Left cardiac atrium (tissue), 4 donors: ENCODE measurements at regions not wholly inside any gene's neighbourhood (a gene's known extent, or its start where the extent isn't known, plus 50 kb on each side); places are given as distances from the start of the nearest gene placed in this dataset.
"Not testable (repeated sequence)": the region's sequence is repeated elsewhere in the genome, so short reads cannot be mapped to it uniquely, and the experiment has no call there.

Experiments used
- ATAC-seq, 2 donors: fragments of 200-7000 bp; cut with Tn5 transposase; one replicate each; pipeline ENCODE4 v1.9.1; 2020; ENCODE audit warnings: mild to moderate bottlenecking in 2 of 2, moderate library complexity in 2 of 2
- DNase-seq: peaks from one replicate; pipeline ENCODE4 v3.0.0-alpha.2; 2020
- intact Hi-C, 2 donors: fragments of 100-400 bp; cut with DNase I; formaldehyde crosslinking; loops; one replicate each; pipeline versions ENCODE4 v1.14.1 to v1.15.1; 2022 to 2023
- donor health status: DM: no; HTN: yes; CAD: no.
- donor health status: DM: no; HTN: yes; CAD: no; lungs with severe emphysema.
- donor health status: DM: yes; HTN: yes; CAD: no.
- donor health status: Dilated cardiomyopathy.

DNA sequence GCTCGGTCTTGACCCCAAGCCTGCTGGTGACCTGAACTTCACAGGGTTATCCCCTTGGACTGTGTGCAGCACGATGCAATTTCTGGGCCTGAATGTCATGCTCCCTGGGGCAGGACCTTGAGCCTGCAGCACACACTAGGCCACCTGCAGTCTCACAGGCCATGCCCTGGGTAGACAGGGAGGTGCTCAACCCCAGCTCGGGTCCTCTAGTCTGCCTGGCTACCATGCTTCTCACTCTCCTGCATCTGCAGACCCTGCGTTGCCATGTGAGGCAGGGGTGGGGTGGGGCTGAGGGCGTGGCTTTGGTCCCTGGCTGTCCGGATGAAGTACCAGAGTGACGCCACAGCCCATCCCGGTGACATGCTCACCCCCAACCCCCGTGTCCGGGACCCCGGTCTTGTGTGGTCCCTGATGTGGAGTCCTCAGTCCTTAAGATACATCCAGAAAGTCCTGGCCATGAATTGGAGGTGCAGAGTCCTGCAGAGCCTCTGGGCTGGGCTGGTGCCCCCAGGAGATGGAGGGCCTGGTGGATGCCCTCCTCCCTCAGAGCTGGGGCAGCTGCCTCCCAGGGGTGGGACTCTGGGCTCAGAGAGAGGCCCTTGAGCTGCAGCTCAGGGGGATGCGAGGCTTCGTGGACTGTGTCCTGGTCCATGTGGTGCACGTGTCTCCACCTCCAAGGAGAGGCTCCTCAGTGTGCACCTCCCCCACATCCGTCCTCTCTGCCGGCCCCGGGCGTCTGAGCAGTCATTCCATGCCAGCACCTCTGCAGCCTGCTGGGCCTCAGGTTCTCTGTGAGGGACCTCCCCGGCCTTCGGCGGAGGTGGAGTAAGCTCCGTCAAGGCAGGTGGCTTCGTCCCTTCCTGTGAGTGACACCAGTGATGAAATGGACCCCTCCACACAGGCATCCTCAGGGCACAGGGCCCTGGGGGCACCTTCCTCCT is 402.1 kb downstream of the TMEM121 start:
- DNase-seq, intact Hi-C loops: not testable (repeated sequence)
- peak in 1 of 2 donors; percentile 27 for ATAC-seq

DNA sequence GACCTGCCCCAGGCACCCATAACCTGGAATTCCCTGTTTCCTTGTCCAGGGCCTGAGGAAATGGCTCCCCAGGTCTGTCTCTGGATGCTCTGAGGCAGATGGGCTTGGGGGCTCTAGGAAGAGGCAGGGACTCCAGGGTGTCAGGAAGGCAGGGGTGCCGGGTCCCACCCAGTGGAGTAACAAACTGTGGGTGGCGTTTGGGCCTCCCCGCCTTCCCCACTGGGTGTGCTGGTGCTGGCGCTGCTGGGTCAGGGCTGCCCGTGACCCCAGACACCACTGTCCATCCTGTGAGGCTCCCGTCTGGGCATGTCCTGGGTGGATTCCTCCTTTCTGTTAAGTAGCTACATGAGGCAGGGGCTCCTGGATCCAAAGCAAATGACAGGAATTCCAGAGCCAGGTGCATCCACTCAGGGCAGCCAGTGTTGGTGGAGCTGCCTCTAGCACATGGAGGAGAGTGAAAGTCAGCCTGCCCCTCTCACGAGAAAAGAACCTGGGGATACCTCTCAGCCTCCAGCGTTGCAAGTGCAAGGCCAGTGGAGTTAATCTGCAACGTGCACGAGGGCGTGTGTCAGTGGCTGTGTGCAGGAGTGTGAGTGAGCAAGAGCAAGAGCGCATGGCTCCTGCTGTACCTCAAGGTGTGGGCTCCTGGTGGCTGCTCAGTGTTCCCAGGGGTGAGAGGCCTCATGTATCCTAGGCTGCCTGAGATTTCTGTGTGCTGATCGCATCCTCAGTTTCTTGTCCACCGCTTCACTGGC is 403.1 kb downstream of the TMEM121 start:
- intact Hi-C loops: no loop called here
- DNase-seq (no peak), ATAC-seq (no peak)

GRCh38 chr14:105930572-105930971 is 404.2 kb downstream of the TMEM121 start:
- ATAC-seq (no peak), DNase-seq (no peak)

GRCh38 chr14:105931808-105932483 is 405.6 kb downstream of the TMEM121 start:
- ATAC-seq (no peak), DNase-seq (no peak)
- intact Hi-C loops: no loop called here

More at GRCh38 chr14:105930572-105930971, 404.2 kb downstream of the TMEM121 start:
- intact Hi-C loops: no loop called here

GRCh38 chr14:105933238-105933637 is 406.9 kb downstream of the TMEM121 start:
- ATAC-seq (no peak), DNase-seq (no peak)
- intact Hi-C loops: no loop called here

- DNase-seq (no peak), ATAC-seq (no peak)
- intact Hi-C loops: no loop called here
Measured at GRCh38 chr14:105935384-105935783, 409.0 kb downstream of the TMEM121 start.

DNA sequence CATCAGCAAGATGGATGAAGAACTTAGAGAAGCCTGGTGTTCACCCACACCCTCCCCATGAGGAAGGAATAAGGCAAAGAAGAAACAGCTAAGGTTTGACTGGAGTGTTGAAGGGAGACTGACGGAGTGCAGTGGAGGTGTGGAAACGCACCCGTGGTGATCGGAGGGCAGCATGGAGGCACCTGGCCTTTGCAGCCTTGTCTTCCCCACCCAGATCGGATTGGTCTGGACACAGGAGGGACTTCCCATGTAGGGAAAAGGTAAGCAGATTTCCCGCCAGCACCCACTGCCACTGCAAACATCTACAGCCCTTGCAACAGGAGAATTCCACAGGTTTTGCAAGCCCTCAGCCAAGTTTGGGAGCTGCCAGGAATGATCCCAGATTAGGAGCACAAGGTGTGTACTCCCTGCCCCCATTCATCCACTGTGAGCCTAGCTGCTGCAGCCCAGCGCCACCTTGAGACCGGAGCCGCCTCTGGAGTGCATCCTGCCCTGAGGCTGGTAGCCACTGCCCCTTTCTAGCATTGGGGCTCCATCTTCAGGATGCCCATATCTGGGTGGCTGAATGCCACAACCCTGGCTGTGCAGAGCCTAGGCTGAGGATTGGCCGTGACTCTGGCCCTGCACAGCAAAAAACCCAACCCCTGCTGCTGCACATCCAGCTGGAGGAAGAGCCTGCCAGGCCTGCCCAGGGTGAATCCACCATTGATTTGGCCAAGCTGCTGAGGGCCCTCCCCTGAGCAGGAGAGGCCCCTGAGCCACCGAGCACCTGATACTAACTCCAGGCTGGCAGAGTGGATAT is 411.1 kb downstream of the TMEM121 start:
- DNase-seq: no peak
- intact Hi-C loops: no loop called here
- no peak for ATAC-seq

GRCh38 chr14:105938055-105938863 is 411.9 kb downstream of the TMEM121 start:
- no peak for ATAC-seq
- intact Hi-C loops: no loop called here
- DNase-seq: no peak

- no peak for ATAC-seq
- intact Hi-C loops: no loop called here
- no peak for DNase-seq
Measured at GRCh38 chr14:105938959-105939358, 412.6 kb downstream of the TMEM121 start.

DNA sequence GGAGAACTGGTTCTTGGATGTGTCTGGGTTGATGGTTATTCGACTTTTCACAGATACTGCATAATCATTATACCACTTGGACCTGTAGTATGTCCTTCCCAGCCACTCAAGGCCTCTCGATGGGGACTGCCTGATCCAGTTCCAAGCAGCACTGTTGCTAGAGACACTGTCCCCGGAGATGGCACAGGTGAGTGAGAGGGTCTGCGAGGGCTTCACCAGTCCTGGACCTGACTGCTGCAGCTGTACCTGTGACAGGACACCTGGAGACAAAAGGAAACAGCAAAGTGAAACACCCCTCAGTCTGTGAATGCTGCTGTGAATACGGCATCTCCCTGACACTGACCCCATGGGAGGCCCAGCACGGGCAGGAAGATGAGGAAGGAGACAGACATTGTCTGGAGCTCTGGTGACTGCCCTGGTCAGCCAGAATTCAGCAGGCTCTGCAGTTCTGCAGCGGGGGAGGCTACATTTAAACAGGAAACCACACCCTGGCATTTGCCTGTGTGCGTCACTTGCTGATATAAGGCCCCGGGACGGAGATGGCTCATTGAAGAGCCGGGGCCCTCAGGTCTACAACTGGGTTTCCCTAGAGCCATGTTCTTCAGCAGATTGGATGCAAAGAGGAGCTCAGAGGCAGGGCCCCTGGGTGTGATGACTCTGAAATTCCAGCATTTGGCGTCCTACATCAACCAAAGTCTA is 413.6 kb downstream of the TMEM121 start:
- no peak for ATAC-seq
- DNase-seq: no peak
- intact Hi-C loops: no loop called here

DNA sequence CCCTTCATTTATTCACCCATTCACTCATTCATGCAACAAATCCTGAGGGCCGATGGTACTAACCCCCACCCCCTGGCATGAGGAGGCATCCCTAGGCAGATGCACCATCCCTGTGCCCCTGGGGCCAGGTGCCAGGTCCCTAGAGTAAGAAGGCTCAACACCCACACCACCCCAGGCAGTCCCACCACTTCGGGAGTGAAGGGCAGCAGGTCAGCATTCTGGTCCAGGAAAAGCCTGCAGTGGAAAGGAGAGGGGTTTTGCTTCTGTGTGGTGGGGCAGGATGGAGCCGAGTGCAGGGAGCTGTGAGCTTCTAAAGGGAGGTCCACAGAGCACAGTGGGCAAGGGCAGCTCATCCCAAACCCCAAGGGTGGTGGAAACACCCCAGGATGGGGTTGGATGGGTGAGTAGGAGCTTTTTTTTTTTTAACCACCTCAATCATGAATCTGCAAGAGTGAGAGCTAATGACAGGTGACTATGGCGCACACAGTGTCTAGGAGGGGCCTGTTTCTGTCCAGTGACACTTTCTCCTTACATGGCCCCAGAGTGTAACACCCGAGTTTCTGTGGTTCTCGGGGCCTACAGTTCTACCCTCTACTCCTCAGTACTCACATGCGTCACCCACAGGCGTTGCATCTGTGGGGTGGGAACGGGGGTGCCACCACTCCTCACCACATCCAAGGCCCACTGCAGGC is 414.3 kb downstream of the TMEM121 start:
- intact Hi-C loops: no loop called here
- no peak for DNase-seq
- no peak for ATAC-seq

DNA sequence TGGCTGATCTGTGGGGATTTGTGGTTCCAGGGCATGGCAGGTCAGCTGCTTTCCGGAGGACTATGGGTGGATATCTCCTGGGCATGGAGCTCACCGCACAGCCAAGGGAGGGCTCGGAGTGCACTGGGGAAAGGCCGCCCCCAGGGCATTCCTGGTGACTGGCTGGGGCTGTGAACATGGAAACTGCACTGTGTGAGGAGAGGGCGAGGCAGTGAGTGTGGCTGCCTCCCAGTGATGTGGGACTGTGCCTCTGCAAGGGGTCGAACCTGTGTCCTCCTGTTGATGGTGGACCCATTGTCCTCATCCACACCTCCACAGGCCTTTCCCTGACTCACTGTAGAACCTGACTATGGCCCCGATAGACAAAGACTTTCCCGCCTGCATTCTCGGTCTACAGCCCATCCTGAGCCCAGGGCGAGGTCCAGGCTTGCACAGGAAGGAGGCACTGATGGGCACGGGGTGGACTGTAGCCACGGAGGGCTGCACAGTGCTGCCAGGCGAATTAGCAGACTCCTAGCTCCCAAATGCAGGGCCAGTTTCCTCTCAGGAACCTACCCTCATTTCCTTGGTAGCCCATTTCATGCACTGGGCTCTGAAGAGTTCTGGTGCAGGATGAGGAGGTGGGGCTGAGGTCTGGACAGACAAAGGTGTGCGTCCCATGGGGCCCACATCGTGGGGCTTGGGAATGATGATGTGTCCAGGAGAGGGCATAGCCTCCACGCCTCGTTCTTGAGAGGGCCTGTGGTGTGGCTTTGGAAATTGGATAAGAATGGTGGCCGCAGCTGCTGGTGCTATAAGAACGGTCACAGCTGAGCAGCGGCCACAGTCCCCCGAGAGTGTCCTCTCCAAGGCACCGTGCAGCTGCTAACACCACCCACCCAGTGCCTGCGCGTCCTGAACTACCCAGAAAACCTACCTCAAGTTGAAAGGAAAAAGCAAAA is 415.1 kb downstream of the TMEM121 start:
- no peak for ATAC-seq
- DNase-seq: no peak
- intact Hi-C loops: no loop called here

GRCh38 chr14:105942725-105943124 is 416.3 kb downstream of the TMEM121 start:
- intact Hi-C loops, ATAC-seq, DNase-seq: not testable (repeated sequence)

- DNase-seq (no peak), ATAC-seq (no peak)
- intact Hi-C loops: no loop called here
Measured at GRCh38 chr14:105943973-105944602, 417.7 kb downstream of the TMEM121 start.
